Neural cell (in vitro differentiated cells): ENCODE measurements at regions not wholly inside any gene's neighbourhood (a gene's known extent, or its start where the extent isn't known, plus 50 kb on each side); places are given as distances from the start of the nearest gene placed in this dataset.

Source experiments
- H2AFZ ChIP-seq: fragments of 200-600, 300-800 bp; sonication (generic), shearing (Covaris generic); 2 replicates; pipeline ENCODE4 v1.6.0; 2014; ENCODE audit warnings: low read depth, mild to moderate bottlenecking, antibody characterized with exemption, low read length, moderate library complexity
- H3F3A ChIP-seq: fragments of 200-600 bp; shearing (Covaris generic); 2 replicates; pipeline ENCODE4 v1.6.1; 2016; ENCODE audit warnings: mild to moderate bottlenecking, moderate library complexity, mixed read lengths, antibody characterized with exemption, low read length; ENCODE audit not compliant: insufficient read depth, poor library complexity, severe bottlenecking
- H3K27ac ChIP-seq: fragments of 200-600, 300-800 bp; sonication (generic), shearing (Covaris generic); 2 replicates; pipeline ENCODE4 v1.5.1; 2014; ENCODE audit warnings: mild to moderate bottlenecking, low read length, moderate library complexity
- H3K27me3 ChIP-seq: fragments of 300-800, 200-600 bp; sonication (generic), shearing (Covaris generic); 2 replicates; pipeline ENCODE4 v1.6.0; 2014; ENCODE audit warnings: mild to moderate bottlenecking, low read depth, low read length, moderate library complexity; ENCODE audit not compliant: insufficient read depth
- H3K36me3 ChIP-seq: fragments of 300-800, 200-600 bp; sonication (generic), shearing (Covaris generic); 2 replicates; pipeline ENCODE4 v1.5.1; 2014; ENCODE audit warnings: mild to moderate bottlenecking, antibody characterized with exemption, low read length, moderate library complexity; ENCODE audit not compliant: insufficient read depth
- H3K4me2 ChIP-seq: fragments of 300-800, 200-600 bp; sonication (generic), shearing (Covaris generic); 2 replicates; pipeline ENCODE4 v1.6.0; 2014; ENCODE audit warnings: mild to moderate bottlenecking, low read length
- H3K4me3 ChIP-seq: fragments of 300-800, 200-600 bp; sonication (generic), shearing (Covaris generic); 2 replicates; pipeline ENCODE4 v1.5.1; 2014; ENCODE audit warnings: mild to moderate bottlenecking, low read length, moderate library complexity
- H3K79me2 ChIP-seq: fragments of 200-600 bp; shearing (Covaris generic); replicated peaks from 2 replicates; pipeline ENCODE4 v1.6.0; 2014; ENCODE audit warnings: mild to moderate bottlenecking, low read length, moderate library complexity; ENCODE audit not compliant: insufficient read depth
- H3K9ac ChIP-seq: fragments of 300-800, 200-600 bp; sonication (generic), shearing (Covaris generic); 2 replicates; pipeline ENCODE4 v1.6.1; 2016; ENCODE audit warnings: mild to moderate bottlenecking, low read length, mixed read lengths
- H3K9me2 ChIP-seq: fragments of 200-600 bp; shearing (Covaris generic); 2 replicates; pipeline ENCODE4 v1.6.1; 2016; ENCODE audit warnings: mild to moderate bottlenecking, low read length, mixed read lengths; ENCODE audit not compliant: insufficient read depth
- H3K9me3 ChIP-seq: fragments of 200-600, 300-800 bp; sonication (generic), shearing (Covaris generic); 2 replicates; pipeline ENCODE4 v1.6.1; 2016; ENCODE audit warnings: mild to moderate bottlenecking, mixed run types, low read length, moderate library complexity, mixed read lengths
- H4K20me1 ChIP-seq: fragments of 200-600 bp; shearing (Covaris generic); 2 replicates; pipeline ENCODE4 v1.6.1; 2016; ENCODE audit warnings: mild to moderate bottlenecking, mixed run types; ENCODE audit not compliant: insufficient read depth
- CTCF ChIP-seq: fragments of 450-650 bp; IDR thresholded peaks from 2 replicates; pipeline ENCODE4 v1.5.1; 2014; ENCODE audit warnings: antibody characterized with exemption, mild to moderate bottlenecking, moderate library complexity; ENCODE audit not compliant: poor library complexity, severe bottlenecking
- EP300 ChIP-seq: fragments of 450-650 bp; conservative IDR thresholded peaks from 2 replicates; pipeline ENCODE4 v1.6.1; 2014; ENCODE audit warnings: antibody characterized with exemption, mild to moderate bottlenecking, moderate library complexity; ENCODE audit not compliant: poor library complexity, severe bottlenecking
- EZH2 ChIP-seq: fragments of 200-600, 300-800 bp; shearing (Covaris generic), sonication (generic); IDR thresholded peaks from 2 replicates; pipeline ENCODE4 v1.6.1; 2014; ENCODE audit warnings: antibody characterized with exemption, low read length, borderline replicate concordance, mild to moderate bottlenecking; ENCODE audit not compliant: insufficient read depth, poor library complexity, severe bottlenecking
- MXI1 ChIP-seq: fragments of 450-650 bp; conservative IDR thresholded peaks from 2 replicates; pipeline ENCODE4 v1.6.1; 2014; ENCODE audit warnings: antibody characterized with exemption, mild to moderate bottlenecking; ENCODE audit not compliant: poor library complexity, severe bottlenecking
- POLR2AphosphoS5 ChIP-seq: IDR thresholded peaks from 2 replicates; pipeline ENCODE4 v1.6.1; 2012
- RAD21 ChIP-seq: fragments of 450-650 bp; conservative IDR thresholded peaks from 2 replicates; pipeline ENCODE4 v1.6.1; 2014; ENCODE audit warnings: antibody characterized with exemption, mild to moderate bottlenecking, moderate library complexity
- REST ChIP-seq: IDR thresholded peaks from 2 replicates; pipeline ENCODE4 v1.6.1; 2012; ENCODE audit warnings: borderline replicate concordance
- SMC3 ChIP-seq: fragments of 450-650 bp; conservative IDR thresholded peaks from 2 replicates; pipeline ENCODE4 v1.6.1; 2014; ENCODE audit warnings: antibody characterized with exemption, mild to moderate bottlenecking, moderate library complexity; ENCODE audit not compliant: poor library complexity
- TAF1 ChIP-seq: IDR thresholded peaks from 2 replicates; pipeline ENCODE4 v1.6.1; 2012; ENCODE audit warnings: low read depth

- Histone ChIP-seq H3K27ac (no peak overlapping the region), H3K79me2 (no peaks in the 10 kb centered on the region), H3K4me3 (no peak overlapping the region), H3K4me2 (no peak overlapping the region), H3K9me2 (no peaks in the 10 kb centered on the region), H3F3A (no peaks in the 10 kb centered on the region), H2AFZ (no peak overlapping the region), H3K27me3 (no peaks in the 10 kb centered on the region), H3K9ac (no peak overlapping the region), H3K9me3 (no peaks in the 10 kb centered on the region), H4K20me1 (no peaks in the 10 kb centered on the region), H3K36me3 (no peaks in the 10 kb centered on the region)
- TF ChIP-seq REST: no peak
- TF ChIP-seq SMC3: no peak
- no peak for TF ChIP-seq EZH2
- no peak for TF ChIP-seq TAF1
- no peak for TF ChIP-seq EP300
- TF ChIP-seq CTCF: no peak
- TF ChIP-seq POLR2AphosphoS5: no peak
- no peak for TF ChIP-seq MXI1
- TF ChIP-seq RAD21: no peak
These were observed 79.3 kb upstream of the GLI2 start for GRCh38 chr2:120656273-120656950.

GRCh38 chr2:120658042-120658769 is 77.5 kb upstream of the GLI2 start:
- Histone ChIP-seq H3K9ac (no peak overlapping the region), H3K4me3 (no peak overlapping the region), H3K27ac (no peak overlapping the region), H4K20me1 (no peaks in the 10 kb centered on the region), H3K79me2 (no peaks in the 10 kb centered on the region), H3K27me3 (no peaks in the 10 kb centered on the region), H3K9me2 (no peaks in the 10 kb centered on the region), H3F3A (no peaks in the 10 kb centered on the region), H2AFZ (no peak overlapping the region), H3K4me2 (no peak overlapping the region), H3K9me3 (no peaks in the 10 kb centered on the region), H3K36me3 (no peaks in the 10 kb centered on the region)
- TF ChIP-seq MXI1 (no peak), RAD21 (no peak)
